Motor neuron (in vitro differentiated cells): ENCODE measurements at regions not wholly inside any gene's neighbourhood (a gene's known extent, or its start where the extent isn't known, plus 50 kb on each side); places are given as distances from the start of the nearest gene placed in this dataset.

ENCODE experiments used
- ATAC-seq, 8 experiments: fragments of 200-7000 bp; cut with Tn5 transposase; replicated peaks in 6 of 8; 2 replicates each; pipeline ENCODE4 v1.8.0; 2021; ENCODE audit warnings: mild to moderate bottlenecking in 8 of 8, moderate library complexity in 8 of 8
- H3K27ac ChIP-seq, 2 donors: fragments of 250-450 bp; sonication (Bioruptor Pico); 2 replicates each; pipeline ENCODE4 v1.9.0; 2021; ENCODE audit warnings: antibody characterized with exemption in 2 of 2, mild to moderate bottlenecking in 2 of 2, moderate library complexity in 1 of 2
- H3K4me1 ChIP-seq, 2 donors: fragments of 250-450 bp; sonication (Bioruptor Pico); replicated peaks in 1 of 2; 2 replicates each; pipeline ENCODE4 v1.6.1; 2021; ENCODE audit warnings: antibody characterized with exemption in 2 of 2, mild to moderate bottlenecking in 2 of 2, moderate library complexity in 1 of 2
- H3K4me3 ChIP-seq, 5 donors: fragments of 250-450 bp; sonication (Bioruptor Pico); 2 replicates each; pipeline ENCODE4 v1.9.0; 2021; ENCODE audit warnings: antibody characterized with exemption in 5 of 5, mild to moderate bottlenecking in 5 of 5, moderate library complexity in 4 of 5
- WGBS, 10 experiments: fragments of 450-650 bp; shearing (Covaris generic); methylation state at CpG; one replicate each; pipeline ENCODE4 v1.0.0; 2022; 5-methylcytosine and 5-hydroxymethylcytosine counted together
- in situ Hi-C, 9 experiments: fragments of 400-800 bp; cut with MboI; loops; one replicate each; pipeline ENCODE4 v1.15.0; 2021; ENCODE audit warnings: low sequenced_read_pairs in 9 of 9, low pct_unique_long_range_greater_than_20kb in 2 of 9; ENCODE audit not compliant: unreplicated experiment in 9 of 9

- no peak for ATAC-seq
- in situ Hi-C loops: no loop called here
- H3K27ac ChIP-seq: no peak overlapping the region
- 22 to 100% (median 90%) methylated on average over 1 to 2 of the region's 2 CpGs; no CpG with 5 or more reads in 3 of the 10 experiments for WGBS, 10 experiments
- H3K4me3 ChIP-seq: no peak overlapping the region
- H3K4me1 ChIP-seq: peaks cover 30 to 36% of the 10 kb centered on the region in 2 donors
Observed at GRCh38 chr11:109775686-109776085, 317.5 kb upstream of the ZC3H12C start.

GRCh38 chr11:109783014-109783413 lies 310.2 kb upstream of the ZC3H12C start:
- no peak for ATAC-seq
- H3K27ac ChIP-seq: no peak overlapping the region
- WGBS, 10 experiments: 20 to 94% (median 58%) methylated on average over 1 to 3 of the region's 3 CpGs; no CpG with 5 or more reads in 1 of the 10 experiments
- H3K4me3 ChIP-seq: no peak overlapping the region
- H3K4me1 ChIP-seq: peaks cover 12 to 16% of the 10 kb centered on the region in 2 donors
- in situ Hi-C loops: no loop called here

GRCh38 chr11:109783840-109784239 lies 309.4 kb upstream of the ZC3H12C start:
- Histone ChIP-seq H3K27ac (no peak overlapping the region), H3K4me1 (peaks cover 12 to 19% of the 10 kb centered on the region in 2 donors), H3K4me3 (no peak overlapping the region)
- 50 to 100% (median 74%) methylated on average over 1 to 2 of the region's 3 CpGs; no CpG with 5 or more reads in 4 of the 10 experiments for WGBS, 10 experiments
- ATAC-seq: peak in 1 of 8 experiments; percentile 44
- in situ Hi-C loops: no loop called here

GRCh38 chr11:109784536-109784935 lies 308.7 kb upstream of the ZC3H12C start:
- WGBS, 10 experiments: 28 to 100% (median 86%) methylated on average over 1 to 3 of the region's 3 CpGs; no CpG with 5 or more reads in 2 of the 10 experiments
- H3K4me1 ChIP-seq: peaks cover 12 to 19% of the 10 kb centered on the region in 2 donors
- H3K27ac ChIP-seq: no peak overlapping the region
- ATAC-seq: no peak
- in situ Hi-C loops: no loop called here
- no peak overlapping the region for H3K4me3 ChIP-seq

- 0 to 100% (median 0%) methylated on average over 1 of the region's 1 CpG; no CpG with 5 or more reads in 3 of the 10 experiments for WGBS, 10 experiments
- peak in 3 of 8 experiments; percentile 37 to 73 (median 58) for ATAC-seq
- H3K4me3 ChIP-seq: no peak overlapping the region
- peaks cover 12 to 19% of the 10 kb centered on the region in 2 donors for H3K4me1 ChIP-seq
- H3K27ac ChIP-seq: no peak overlapping the region
- in situ Hi-C loops: no loop called here
Observed at GRCh38 chr11:109785198-109785597, 308.0 kb upstream of the ZC3H12C start.

- in situ Hi-C loops: no loop called here
- WGBS, 10 experiments: 5 to 83% (median 67%) methylated on average over 1 to 4 of the region's 4 CpGs; no CpG with 5 or more reads in 1 of the 10 experiments
- ATAC-seq: peak in 3 of 8 experiments; percentile 59 to 68 (median 61)
- H3K4me3 ChIP-seq: no peak overlapping the region
- no peak overlapping the region for H3K27ac ChIP-seq
- peaks cover 12 to 19% of the 10 kb centered on the region in 2 donors for H3K4me1 ChIP-seq
Observed at GRCh38 chr11:109785714-109786113, 307.5 kb upstream of the ZC3H12C start.

- Histone ChIP-seq H3K4me3 (no peak overlapping the region), H3K4me1 (peaks cover under 1 to 15% of the 10 kb centered on the region in 2 donors), H3K27ac (no peak overlapping the region)
- in situ Hi-C loops: no loop called here
- 43 to 100% (median 74%) methylated on average over 1 to 6 of the region's 6 CpGs; no CpG with 5 or more reads in 1 of the 10 experiments for WGBS, 10 experiments
- no peak for ATAC-seq
Observed at GRCh38 chr11:109788948-109789490, 304.2 kb upstream of the ZC3H12C start.

GRCh38 chr11:109789901-109790300 lies 303.3 kb upstream of the ZC3H12C start:
- ATAC-seq: no peak

GRCh38 chr11:109791337-109791736 lies 301.9 kb upstream of the ZC3H12C start:
- in situ Hi-C loops: no loop called here
- H3K4me1 ChIP-seq: peaks cover 0 to 8% of the 10 kb centered on the region in 2 donors
- no peak overlapping the region for H3K4me3 ChIP-seq
- 43 to 100% (median 90%) methylated on average over 1 to 2 of the region's 2 CpGs; no CpG with 5 or more reads in 2 of the 10 experiments for WGBS, 10 experiments
- no peak for ATAC-seq
- no peak overlapping the region for H3K27ac ChIP-seq

More at GRCh38 chr11:109789901-109790300, 303.3 kb upstream of the ZC3H12C start:
- Histone ChIP-seq H3K4me1 (peaks cover 0 to 13% of the 10 kb centered on the region in 2 donors), H3K4me3 (no peak overlapping the region), H3K27ac (no peak overlapping the region)
- in situ Hi-C loops: no loop called here
- WGBS, 10 experiments: 60 to 100% (median 89%) methylated on average over 1 of the region's 1 CpG; no CpG with 5 or more reads in 1 of the 10 experiments

- in situ Hi-C loops: no loop called here
- WGBS, 10 experiments: 47 to 100% (median 90%) methylated on average over 1 to 3 of the region's 3 CpGs; no CpG with 5 or more reads in 1 of the 10 experiments
- no peak for ATAC-seq
Observed at GRCh38 chr11:109794501-109794900, 298.7 kb upstream of the ZC3H12C start.

GRCh38 chr11:109795234-109795633 lies 298.0 kb upstream of the ZC3H12C start:
- WGBS, 10 experiments: 60 to 100% (median 73%) methylated on average over 2 to 4 of the region's 4 CpGs
- Histone ChIP-seq H3K4me3 (no peak overlapping the region), H3K27ac (no peak overlapping the region), H3K4me1 (no peaks in the 10 kb centered on the region)
- in situ Hi-C loops: no loop called here
- ATAC-seq: no peak

More at GRCh38 chr11:109794501-109794900, 298.7 kb upstream of the ZC3H12C start:
- Histone ChIP-seq H3K4me1 (no peaks in the 10 kb centered on the region), H3K4me3 (no peak overlapping the region), H3K27ac (no peak overlapping the region)

GRCh38 chr11:109796253-109796652 lies 296.9 kb upstream of the ZC3H12C start:
- H3K4me3 ChIP-seq: no peak overlapping the region
- ATAC-seq: no peak
- in situ Hi-C loops: no loop called here
- WGBS, 10 experiments: 14 to 100% (median 75%) methylated on average over 1 to 2 of the region's 2 CpGs; no CpG with 5 or more reads in 4 of the 10 experiments
- H3K4me1 ChIP-seq: no peaks in the 10 kb centered on the region
- H3K27ac ChIP-seq: no peak overlapping the region

- no peaks in the 10 kb centered on the region for H3K4me1 ChIP-seq
- ATAC-seq: no peak
- 0 to 100% (median 86%) methylated on average over 1 of the region's 1 CpG; no CpG with 5 or more reads in 5 of the 10 experiments for WGBS, 10 experiments
- no peak overlapping the region for H3K4me3 ChIP-seq
- H3K27ac ChIP-seq: no peak overlapping the region
- in situ Hi-C loops: no loop called here
Observed at GRCh38 chr11:109798521-109798920, 294.7 kb upstream of the ZC3H12C start.

GRCh38 chr11:109799604-109800003 lies 293.6 kb upstream of the ZC3H12C start:
- Histone ChIP-seq H3K27ac (no peak overlapping the region), H3K4me3 (no peak overlapping the region), H3K4me1 (no peaks in the 10 kb centered on the region)
- in situ Hi-C loops: no loop called here
- 17 to 100% (median 82%) methylated on average over 1 to 2 of the region's 2 CpGs for WGBS, 10 experiments
- ATAC-seq: no peak
